Peyer's patch (tissue), 4 donors: ENCODE measurements at regions not wholly inside any gene's neighbourhood (a gene's known extent, or its start where the extent isn't known, plus 50 kb on each side); places are given as distances from the start of the nearest gene placed in this dataset.

Experiments
- DNase-seq, 3 donors: peaks; one replicate each; pipeline ENCODE4 v3.0.0-alpha.2; 2017 to 2019
- H3K27ac ChIP-seq, 4 donors: fragments of 200-600 bp; sonication (generic); one replicate each; pipeline ENCODE4 v1.5.1; 2016 to 2019
- H3K27me3 ChIP-seq, 2 donors: fragments of 200-600 bp; sonication (generic); one replicate each; pipeline ENCODE4 v1.5.1; 2019
- H3K36me3 ChIP-seq, 3 donors: fragments of 200-600 bp; sonication (generic); one replicate each; pipeline ENCODE4 v1.5.1; 2016 to 2019
- H3K4me1 ChIP-seq, 4 donors: fragments of 200-600 bp; sonication (generic); one replicate each; pipeline ENCODE4 v1.5.1; 2016 to 2019
- H3K4me3 ChIP-seq, 4 donors: fragments of 200-600 bp; sonication (generic); 1 replicate in 3 of 4; 2 replicates in 1 of 4; pipeline ENCODE4 v1.5.1; 2016 to 2019; ENCODE audit warnings: mild to moderate bottlenecking in 1 of 4
- H3K9me3 ChIP-seq, 4 donors: fragments of 200-600 bp; sonication (generic); one replicate each; pipeline ENCODE4 v1.5.1; 2016 to 2019; ENCODE audit warnings: mild to moderate bottlenecking in 1 of 4
- CTCF ChIP-seq, 6 experiments: fragments of 450-650 bp in 4 of 6; fragments of 200-600 bp in 2 of 6; sonication (generic) in 1 of 6; IDR thresholded peaks; one replicate each; pipeline ENCODE4 v1.5.1; 2017 to 2019; ENCODE audit warnings: antibody characterized with exemption in 6 of 6, mild to moderate bottlenecking in 3 of 6, moderate library complexity in 1 of 6
- POLR2A ChIP-seq, 2 donors: fragments of 450-650 bp; IDR thresholded peaks; one replicate each; pipeline ENCODE4 v1.5.1; 2017; ENCODE audit warnings: antibody characterized with exemption in 2 of 2, mild to moderate bottlenecking in 2 of 2, moderate library complexity in 2 of 2

DNA sequence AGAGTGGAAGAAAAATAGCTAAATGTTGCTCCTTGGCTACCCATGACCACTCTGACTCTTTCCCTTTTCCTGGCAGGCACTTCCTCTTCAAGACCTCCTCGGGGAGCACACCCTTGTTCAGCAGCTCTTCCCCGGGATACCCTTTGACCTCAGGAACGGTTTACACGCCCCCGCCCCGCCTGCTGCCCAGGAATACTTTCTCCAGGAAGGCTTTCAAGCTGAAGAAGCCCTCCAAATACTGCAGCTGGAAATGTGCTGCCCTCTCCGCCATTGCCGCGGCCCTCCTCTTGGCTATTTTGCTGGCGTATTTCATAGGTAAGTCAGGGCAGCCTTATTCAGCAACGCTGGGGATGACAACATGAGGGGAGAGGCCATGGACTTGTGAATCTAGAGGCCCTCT, 298.6 kb upstream of the WWC1 start:
- no peak for DNase-seq
- H3K4me3 ChIP-seq, result no peak overlapping the region
- no peak overlapping the region for H3K27ac ChIP-seq
- H3K4me1 ChIP-seq, result no peaks in the 10 kb centered on the region
- H3K36me3 ChIP-seq, result no peaks in the 10 kb centered on the region
- no peaks in the 10 kb centered on the region for H3K9me3 ChIP-seq
- H3K27me3 ChIP-seq, result no peaks in the 10 kb centered on the region
- no peak for TF ChIP-seq POLR2A (IDR thresholded peaks at IDR 0.05)
- TF ChIP-seq CTCF (IDR thresholded peaks at IDR 0.05), result no peak

- Histone ChIP-seq H3K9me3 (no peaks in the 10 kb centered on the region), H3K27ac (no peak overlapping the region), H3K27me3 (no peaks in the 10 kb centered on the region), H3K4me1 (no peaks in the 10 kb centered on the region), H3K4me3 (no peak overlapping the region), H3K36me3 (no peaks in the 10 kb centered on the region)
- no peak for DNase-seq
- TF ChIP-seq POLR2A (IDR thresholded peaks at IDR 0.05) (no peak), CTCF (IDR thresholded peaks at IDR 0.05) (no peak)
Observed at GRCh38 chr5:167993771-167994170, 297.7 kb upstream of the WWC1 start.

DNA sequence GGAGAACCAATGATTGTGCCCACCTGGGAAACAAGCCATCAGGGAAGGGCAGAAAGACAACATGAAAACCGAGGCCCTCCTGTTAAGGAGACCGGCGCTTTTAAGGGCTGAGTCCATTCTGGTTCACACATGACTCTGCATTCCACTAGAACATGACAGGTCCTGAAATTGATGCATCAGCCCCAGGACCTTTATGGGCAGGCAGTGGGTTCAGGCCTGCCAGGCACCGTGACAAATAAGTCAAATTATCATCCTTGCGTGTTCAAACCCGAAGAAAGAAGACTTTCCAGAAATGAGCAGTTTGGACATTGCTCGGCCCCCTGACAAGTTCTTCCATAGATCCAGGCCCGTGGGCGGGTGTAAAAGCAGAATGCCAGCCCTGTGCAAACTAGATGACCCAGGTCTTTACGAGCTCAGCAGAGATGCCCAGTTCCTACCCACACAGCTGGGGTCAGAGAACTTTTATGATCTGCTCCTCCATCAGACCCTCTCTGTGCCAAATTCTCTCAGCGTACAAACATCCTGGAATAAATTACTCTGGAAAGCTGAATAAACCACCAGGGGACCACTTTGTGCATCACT, 295.5 kb upstream of the WWC1 start:
- Histone ChIP-seq H3K27me3 (no peaks in the 10 kb centered on the region), H3K27ac (no peak overlapping the region), H3K4me3 (no peak overlapping the region), H3K4me1 (no peaks in the 10 kb centered on the region), H3K36me3 (no peaks in the 10 kb centered on the region), H3K9me3 (no peaks in the 10 kb centered on the region)
- DNase-seq, result no peak
- TF ChIP-seq POLR2A (IDR thresholded peaks at IDR 0.05) (no peak), CTCF (IDR thresholded peaks at IDR 0.05) (no peak)

DNA sequence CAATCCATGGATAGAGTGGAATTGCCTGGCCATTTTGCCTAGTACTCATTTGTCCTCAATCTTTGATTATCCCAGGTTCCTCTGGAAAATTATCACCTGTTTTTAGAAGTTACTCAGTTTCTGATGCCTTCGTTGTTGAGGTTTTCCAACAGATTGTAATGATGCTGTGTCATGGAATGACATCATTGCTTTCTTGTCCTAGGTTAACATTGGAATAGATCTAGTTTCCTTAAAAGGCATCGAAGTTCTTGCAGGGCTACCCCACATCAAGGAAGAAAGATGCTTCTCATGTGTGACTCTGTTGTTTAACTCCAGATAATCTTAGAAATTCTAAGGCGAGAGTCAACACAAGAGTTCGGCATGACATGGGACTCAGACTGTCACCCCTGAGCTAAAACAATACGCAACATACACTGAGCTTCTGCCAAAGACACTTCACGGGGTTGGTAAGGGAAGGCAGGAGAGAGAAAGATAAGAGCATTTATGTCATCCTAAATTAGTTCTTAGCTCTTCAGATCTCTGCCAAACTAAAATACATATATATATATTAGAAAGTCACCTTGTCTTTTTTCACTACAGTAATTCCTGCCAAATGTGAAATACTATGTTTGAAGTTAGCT, 293.2 kb upstream of the WWC1 start:
- no peak for TF ChIP-seq POLR2A (IDR thresholded peaks at IDR 0.05)
- no peak for TF ChIP-seq CTCF (IDR thresholded peaks at IDR 0.05)
- Histone ChIP-seq H3K27ac (no peak overlapping the region), H3K9me3 (no peaks in the 10 kb centered on the region), H3K36me3 (no peaks in the 10 kb centered on the region), H3K27me3 (no peaks in the 10 kb centered on the region), H3K4me3 (no peak overlapping the region), H3K4me1 (no peaks in the 10 kb centered on the region)
- DNase-seq, result no peak

GRCh38 chr5:167999182-167999581, 292.3 kb upstream of the WWC1 start:
- Histone ChIP-seq H3K27me3 (no peaks in the 10 kb centered on the region), H3K4me1 (no peaks in the 10 kb centered on the region), H3K9me3 (no peaks in the 10 kb centered on the region), H3K36me3 (no peaks in the 10 kb centered on the region), H3K4me3 (no peak overlapping the region), H3K27ac (no peak overlapping the region)
- TF ChIP-seq POLR2A (IDR thresholded peaks at IDR 0.05) (no peak), CTCF (IDR thresholded peaks at IDR 0.05) (no peak)
- no peak for DNase-seq
